GM12878 (cell line): ENCODE measurements at regions not wholly inside any gene's neighbourhood (a gene's known extent, or its start where the extent isn't known, plus 50 kb on each side); places are given as distances from the start of the nearest gene placed in this dataset.

Experiments used
- CBX3 ChIP-seq: fragments of 200-600 bp; sonication (generic); IDR thresholded peaks from 2 replicates; pipeline ENCODE4 v1.6.1; 2016; ENCODE audit warnings: low read depth, borderline replicate concordance
- CTCF ChIP-seq, 3 experiments: IDR thresholded peaks in 2 of 3; conservative IDR thresholded peaks in 1 of 3; 2 replicates each; pipeline ENCODE4 v1.5.1; 2011; ENCODE audit warnings: low read depth in 3 of 3, low read length in 3 of 3, mild to moderate bottlenecking in 3 of 3, control low read depth in 2 of 3, moderate library complexity in 2 of 3, inconsistent platforms in 1 of 3, mixed read lengths in 1 of 3; ENCODE audit not compliant: control insufficient read depth in 2 of 3, insufficient read depth in 1 of 3; ENCODE audit errors: extremely low read depth in 1 of 3
- E2F4 ChIP-seq: IDR thresholded peaks from 2 replicates; pipeline ENCODE4 v1.6.1; 2012; ENCODE audit warnings: low read depth, low read length, improper control_type of control experiment
- FOXM1 ChIP-seq: IDR thresholded peaks from 2 replicates; pipeline ENCODE4 v1.6.1; 2012; ENCODE audit warnings: low read depth, mild to moderate bottlenecking, inconsistent platforms, low read length, moderate library complexity
- HDGF ChIP-seq: fragments of 450-650 bp; IDR thresholded peaks from 2 replicates; pipeline ENCODE4 v1.6.1; 2016; ENCODE audit warnings: antibody characterized with exemption
- JUNB ChIP-seq: IDR thresholded peaks from 2 replicates; pipeline ENCODE4 v1.6.1; 2016; ENCODE audit warnings: antibody characterized with exemption, mild to moderate bottlenecking
- MXI1 ChIP-seq: fragments of 150-350 bp; IDR thresholded peaks from 2 replicates; pipeline ENCODE4 v1.6.1; 2011; ENCODE audit warnings: low read depth, mild to moderate bottlenecking, inconsistent platforms, low read length, improper control_type of control experiment
- POU2F2 ChIP-seq: IDR thresholded peaks from 3 replicates; pipeline ENCODE4 v1.6.1; 2011; ENCODE audit warnings: low read depth, mild to moderate bottlenecking, low read length, borderline replicate concordance
- RAD21 ChIP-seq: IDR thresholded peaks from 2 replicates; pipeline ENCODE4 v1.6.1; 2011; ENCODE audit warnings: mild to moderate bottlenecking, low read depth, low read length, moderate library complexity; ENCODE audit not compliant: insufficient read depth
- SP1 ChIP-seq: IDR thresholded peaks from one replicate; pipeline ENCODE4 v1.6.1; 2011; ENCODE audit warnings: low read depth, low read length
- TCF7 ChIP-seq: IDR thresholded peaks from 2 replicates; pipeline ENCODE4 v1.6.1; 2014; ENCODE audit warnings: antibody characterized with exemption, borderline replicate concordance
- ZBED1 ChIP-seq: IDR thresholded peaks from 2 replicates; pipeline ENCODE4 v1.6.1; 2016; ENCODE audit warnings: borderline replicate concordance
- ZSCAN29 ChIP-seq: fragments of 450-650 bp; IDR thresholded peaks from 2 replicates; pipeline ENCODE4 v1.6.1; 2017; ENCODE audit warnings: mild to moderate bottlenecking, moderate library complexity

- TF ChIP-seq HDGF = no peak
- no peak for TF ChIP-seq SP1
- TF ChIP-seq FOXM1 = no peak
- no peak for TF ChIP-seq CBX3
- no peak for TF ChIP-seq TCF7
- TF ChIP-seq RAD21 = no peak
- no peak for TF ChIP-seq MXI1
- no peak for TF ChIP-seq E2F4
- no peak for TF ChIP-seq POU2F2
- TF ChIP-seq JUNB = no peak
- TF ChIP-seq ZBED1 = no peak
- TF ChIP-seq CTCF (IDR thresholded peaks at IDR 0.05 in 2 of 3, conservative IDR thresholded peaks at IDR 0.05 in 1 of 3; ENCODE audit: control insufficient read depth in 2 of 3, extremely low read depth in 1 of 3, insufficient read depth in 1 of 3, low read depth in 3 of 3, low read length in 3 of 3) = no peak
- TF ChIP-seq ZSCAN29 = no peak
These were observed 64.6 kb upstream of the LTA4H start for GRCh38 chr12:96099986-96100385.
